ENCODE measurements at regions not wholly inside any gene's neighbourhood (a gene's known extent, or its start where the extent isn't known, plus 50 kb on each side); places are given as distances from the start of the nearest gene placed in this dataset.

- DNase-seq (ENCODE audit: low spot score) = no peak
Observed at GRCh38 chr3:194994551-194994981, 276.4 kb downstream of the XXYLT1 start.

GRCh38 chr3:194995334-194995733, 275.6 kb downstream of the XXYLT1 start:
- no peak for DNase-seq (ENCODE audit: low spot score)

- peak; percentile 27 for DNase-seq (ENCODE audit: low spot score)
Observed at GRCh38 chr3:194995922-194996321, 275.0 kb downstream of the XXYLT1 start.

GRCh38 chr3:194996746-194997145, 274.2 kb downstream of the XXYLT1 start:
- DNase-seq (ENCODE audit: low spot score) = no peak

- DNase-seq (ENCODE audit: low spot score) = no peak
Observed at GRCh38 chr3:194998417-194998816, 272.5 kb downstream of the XXYLT1 start.

GRCh38 chr3:194998948-194999347, 272.0 kb downstream of the XXYLT1 start:
- DNase-seq (ENCODE audit: low spot score) = no peak

GRCh38 chr3:194999491-194999890, 271.5 kb downstream of the XXYLT1 start:
- no peak for DNase-seq (ENCODE audit: low spot score)

GRCh38 chr3:195001261-195001660, 269.7 kb downstream of the XXYLT1 start:
- DNase-seq (ENCODE audit: low spot score) = no peak

- DNase-seq (ENCODE audit: low spot score) = peak; percentile 14
Observed at GRCh38 chr3:195001961-195002861, 268.7 kb downstream of the XXYLT1 start.

GRCh38 chr3:195003006-195003892, 267.7 kb downstream of the XXYLT1 start:
- DNase-seq (ENCODE audit: low spot score) = no peak

- DNase-seq (ENCODE audit: low spot score) = no peak
Observed at GRCh38 chr3:195003893-195004289, 267.1 kb downstream of the XXYLT1 start.

- no peak for DNase-seq (ENCODE audit: low spot score)
Observed at GRCh38 chr3:195004512-195005250, 266.3 kb downstream of the XXYLT1 start.

- no peak for DNase-seq (ENCODE audit: low spot score)
Observed at GRCh38 chr3:195005251-195005620, 265.7 kb downstream of the XXYLT1 start.

- no peak for DNase-seq (ENCODE audit: low spot score)
Observed at GRCh38 chr3:195005759-195006510, 265.0 kb downstream of the XXYLT1 start.

GRCh38 chr3:195007151-195007550, 263.8 kb downstream of the XXYLT1 start:
- no peak for DNase-seq (ENCODE audit: low spot score)

GRCh38 chr3:195007766-195008165, 263.2 kb downstream of the XXYLT1 start:
- DNase-seq (ENCODE audit: low spot score) = no peak

GRCh38 chr3:195008816-195009215, 262.1 kb downstream of the XXYLT1 start:
- DNase-seq (ENCODE audit: low spot score) = no peak

GRCh38 chr3:195009616-195010015, 261.3 kb downstream of the XXYLT1 start:
- no peak for DNase-seq (ENCODE audit: low spot score)

- DNase-seq (ENCODE audit: low spot score) = no peak
Observed at GRCh38 chr3:195010551-195011100, 260.3 kb downstream of the XXYLT1 start.

GRCh38 chr3:195011231-195011834, 259.6 kb downstream of the XXYLT1 start:
- DNase-seq (ENCODE audit: low spot score) = no peak

GRCh38 chr3:195012100-195012499, 258.9 kb downstream of the XXYLT1 start:
- DNase-seq (ENCODE audit: low spot score) = no peak
